ENCODE measurements at regions not wholly inside any gene's neighbourhood (a gene's known extent, or its start where the extent isn't known, plus 50 kb on each side); places are given as distances from the start of the nearest gene placed in this dataset.

- ATAC-seq: no peak
- H3K36me3 ChIP-seq (ENCODE audit: low read depth): no peaks in the 10 kb centered on the region
- no peaks in the 10 kb centered on the region for H3K4me1 ChIP-seq (ENCODE audit: low read depth)
- no peak for TF ChIP-seq CTCF (IDR thresholded peaks at IDR 0.05)
- no peak overlapping the region for H3K4me3 ChIP-seq
- intact Hi-C loops (cut with DNase I, micrococcal nuclease): no loop called here
- no peak for DNase-seq
- H3K9me3 ChIP-seq: no peaks in the 10 kb centered on the region
Measured at GRCh38 chr9:110135846-110136245, 72.1 kb downstream of the C9orf152 start.

- intact Hi-C loops (cut with DNase I, micrococcal nuclease): no loop called here
- Histone ChIP-seq H3K9me3 (no peaks in the 10 kb centered on the region), H3K36me3 (ENCODE audit: low read depth) (no peaks in the 10 kb centered on the region), H3K4me1 (ENCODE audit: low read depth) (peaks cover 4% of the 10 kb centered on the region), H3K4me3 (no peak overlapping the region)
- ATAC-seq: no peak
- no peak for TF ChIP-seq CTCF (IDR thresholded peaks at IDR 0.05)
- DNase-seq: no peak
Measured at GRCh38 chr9:110136802-110137201, 71.2 kb downstream of the C9orf152 start.

- Histone ChIP-seq H3K4me3 (no peak overlapping the region), H3K4me1 (ENCODE audit: low read depth) (peaks cover 9% of the 10 kb centered on the region), H3K9me3 (no peaks in the 10 kb centered on the region), H3K36me3 (ENCODE audit: low read depth) (no peaks in the 10 kb centered on the region)
- no peak for TF ChIP-seq CTCF (IDR thresholded peaks at IDR 0.05)
- ATAC-seq (no peak), DNase-seq (no peak)
- intact Hi-C loops (cut with DNase I, micrococcal nuclease): loop anchor here in 1 of 2 donors (10.0 kb wide), 1 partner anchor 95 kb away; no protein-coding TSS in a partner anchor
Measured at GRCh38 chr9:110140276-110140675, 67.7 kb downstream of the C9orf152 start.

GRCh38 chr9:110141227-110141793 is 66.6 kb downstream of the C9orf152 start:
- TF ChIP-seq CTCF (IDR thresholded peaks at IDR 0.05): no peak
- no peaks in the 10 kb centered on the region for H3K9me3 ChIP-seq
- DNase-seq (no peak), ATAC-seq (no peak)
- intact Hi-C loops (cut with DNase I, micrococcal nuclease): loop anchor here in 1 of 2 donors (10.0 kb wide), 1 partner anchor 97 kb away; no protein-coding TSS in a partner anchor
- no peak overlapping the region for H3K4me3 ChIP-seq
- no peaks in the 10 kb centered on the region for H3K36me3 ChIP-seq (ENCODE audit: low read depth)
- peaks cover 9% of the 10 kb centered on the region for H3K4me1 ChIP-seq (ENCODE audit: low read depth)

GRCh38 chr9:110142253-110142652 is 65.7 kb downstream of the C9orf152 start:
- DNase-seq (no peak), ATAC-seq (no peak)
- intact Hi-C loops (cut with DNase I, micrococcal nuclease): loop anchor here in 1 of 2 donors (10.0 kb wide), 1 partner anchor 97 kb away; no protein-coding TSS in a partner anchor
- Histone ChIP-seq H3K36me3 (ENCODE audit: low read depth) (no peaks in the 10 kb centered on the region), H3K9me3 (no peaks in the 10 kb centered on the region), H3K4me3 (no peak overlapping the region), H3K4me1 (ENCODE audit: low read depth) (peaks cover 9% of the 10 kb centered on the region)
- TF ChIP-seq CTCF (IDR thresholded peaks at IDR 0.05): no peak

All from mucosa of descending colon (tissue), 3 donors.